ENCODE measurements at regions not wholly inside any gene's neighbourhood (a gene's known extent, or its start where the extent isn't known, plus 50 kb on each side); places are given as distances from the start of the nearest gene placed in this dataset.

DNA sequence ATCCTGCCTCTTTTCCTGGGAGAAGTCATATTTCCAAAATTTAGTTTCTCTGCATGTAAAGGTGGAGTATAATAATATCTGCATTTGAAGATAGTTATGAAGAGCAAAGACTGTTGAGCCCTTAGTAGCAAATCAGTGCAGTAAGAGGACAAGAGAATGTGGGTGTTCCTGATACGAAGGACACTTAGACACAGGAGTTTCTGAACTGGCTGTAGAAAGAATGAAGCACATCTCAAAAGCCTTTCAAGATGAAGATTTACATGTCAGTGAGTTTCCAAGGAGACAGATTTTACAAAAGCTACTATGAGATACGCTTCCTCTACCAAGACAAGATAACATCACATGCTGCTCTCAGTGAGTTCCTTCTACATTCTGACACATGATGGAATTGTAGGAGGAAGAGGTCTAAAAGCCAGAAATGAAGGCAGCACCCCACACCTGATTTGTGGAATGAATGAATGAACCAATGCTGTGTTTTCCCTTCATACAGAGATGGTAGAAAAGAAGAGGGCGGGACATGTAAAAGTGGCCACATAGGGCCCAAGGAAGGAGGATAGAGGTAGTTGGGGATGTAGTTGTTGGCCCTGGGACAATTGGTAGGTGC lies 173.6 kb upstream of the PDE1C start:
- no peak for DNase-seq (ENCODE audit: low read depth)
- TF ChIP-seq, protein P1, sequence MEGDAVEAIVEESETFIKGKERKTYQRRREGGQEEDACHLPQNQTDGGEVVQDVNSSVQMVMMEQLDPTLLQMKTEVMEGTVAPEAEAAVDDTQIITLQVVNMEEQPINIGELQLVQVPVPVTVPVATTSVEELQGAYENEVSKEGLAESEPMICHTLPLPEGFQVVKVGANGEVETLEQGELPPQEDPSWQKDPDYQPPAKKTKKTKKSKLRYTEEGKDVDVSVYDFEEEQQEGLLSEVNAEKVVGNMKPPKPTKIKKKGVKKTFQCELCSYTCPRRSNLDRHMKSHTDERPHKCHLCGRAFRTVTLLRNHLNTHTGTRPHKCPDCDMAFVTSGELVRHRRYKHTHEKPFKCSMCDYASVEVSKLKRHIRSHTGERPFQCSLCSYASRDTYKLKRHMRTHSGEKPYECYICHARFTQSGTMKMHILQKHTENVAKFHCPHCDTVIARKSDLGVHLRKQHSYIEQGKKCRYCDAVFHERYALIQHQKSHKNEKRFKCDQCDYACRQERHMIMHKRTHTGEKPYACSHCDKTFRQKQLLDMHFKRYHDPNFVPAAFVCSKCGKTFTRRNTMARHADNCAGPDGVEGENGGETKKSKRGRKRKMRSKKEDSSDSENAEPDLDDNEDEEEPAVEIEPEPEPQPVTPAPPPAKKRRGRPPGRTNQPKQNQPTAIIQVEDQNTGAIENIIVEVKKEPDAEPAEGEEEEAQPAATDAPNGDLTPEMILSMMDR (IDR thresholded peaks at IDR 0.05; ENCODE audit: insufficient read depth, low read depth, low read length, missing control alignments): no peak
- no peak overlapping the region for H3K4me3 ChIP-seq (ENCODE audit: low read depth, low read length)

DNA sequence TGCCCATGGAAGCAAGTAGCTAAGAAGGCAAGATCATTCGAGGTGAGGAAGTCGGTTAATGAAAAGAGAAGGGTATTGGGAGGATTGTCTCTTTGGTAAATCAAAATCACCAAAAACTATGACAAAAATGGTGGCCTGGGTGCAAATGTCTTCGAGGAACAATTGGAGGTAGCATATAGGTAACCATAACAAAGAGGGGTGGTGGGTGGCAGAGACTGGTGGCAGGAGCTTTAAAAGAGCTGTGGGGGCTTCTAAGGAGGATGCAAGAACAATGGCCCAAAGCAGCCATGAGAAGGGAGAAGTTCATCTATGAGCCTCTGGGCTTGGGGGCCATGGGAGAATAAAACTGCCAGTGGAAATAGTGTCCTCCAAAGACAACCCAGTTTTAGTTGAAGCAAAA lies 172.2 kb upstream of the PDE1C start:
- DNase-seq (ENCODE audit: low read depth): no peak
- H3K4me3 ChIP-seq (ENCODE audit: low read depth, low read length): no peak overlapping the region
- TF ChIP-seq, protein P1 (IDR thresholded peaks at IDR 0.05; ENCODE audit: insufficient read depth, low read depth, low read length, missing control alignments): no peak

DNA sequence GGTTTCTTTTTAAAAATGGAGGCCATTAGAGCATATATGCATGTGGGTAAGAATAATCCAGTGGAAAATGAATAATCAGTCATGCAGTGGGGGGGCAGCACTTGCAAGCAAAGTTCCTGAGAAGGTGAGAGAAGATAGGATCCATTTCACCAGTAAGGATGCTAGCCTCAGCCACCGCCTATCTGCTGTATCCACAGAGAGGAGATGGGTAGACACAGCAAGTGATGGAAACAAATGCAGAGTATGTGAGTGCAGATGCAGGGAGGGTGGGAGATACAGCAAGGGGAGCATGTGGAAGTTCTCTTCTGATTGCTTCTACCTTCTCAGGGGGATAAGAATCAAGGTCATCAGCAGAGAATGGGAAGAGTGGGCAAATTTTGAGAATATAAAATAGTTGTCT lies 171.4 kb upstream of the PDE1C start:
- DNase-seq (ENCODE audit: low read depth): no peak
- TF ChIP-seq, protein P1 (IDR thresholded peaks at IDR 0.05; ENCODE audit: insufficient read depth, low read depth, low read length, missing control alignments): no peak
- no peak overlapping the region for H3K4me3 ChIP-seq (ENCODE audit: low read depth, low read length)

DNA sequence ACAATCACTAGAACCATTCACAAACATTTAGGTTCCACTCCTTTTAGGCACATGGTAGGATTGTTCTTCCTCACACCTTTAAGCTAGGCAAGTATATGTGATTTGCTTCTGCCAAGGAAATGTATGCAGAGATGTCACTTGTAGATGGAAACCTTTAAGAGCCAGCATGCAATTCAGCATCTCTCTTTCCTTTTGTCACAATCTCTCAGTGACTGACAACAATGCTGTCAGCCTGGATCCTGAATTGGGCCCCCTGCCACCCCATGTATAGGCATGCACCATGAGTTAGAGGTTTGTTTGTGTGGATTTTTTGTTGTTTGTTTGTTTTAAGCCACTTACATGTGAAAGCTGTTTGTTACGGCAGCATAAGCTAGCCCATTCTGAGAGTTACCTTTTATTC lies 169.6 kb upstream of the PDE1C start:
- no peak for DNase-seq (ENCODE audit: low read depth)
- H3K4me3 ChIP-seq (ENCODE audit: low read depth, low read length): no peak overlapping the region
- TF ChIP-seq, protein P1 (IDR thresholded peaks at IDR 0.05; ENCODE audit: insufficient read depth, low read depth, low read length, missing control alignments): no peak

DNA sequence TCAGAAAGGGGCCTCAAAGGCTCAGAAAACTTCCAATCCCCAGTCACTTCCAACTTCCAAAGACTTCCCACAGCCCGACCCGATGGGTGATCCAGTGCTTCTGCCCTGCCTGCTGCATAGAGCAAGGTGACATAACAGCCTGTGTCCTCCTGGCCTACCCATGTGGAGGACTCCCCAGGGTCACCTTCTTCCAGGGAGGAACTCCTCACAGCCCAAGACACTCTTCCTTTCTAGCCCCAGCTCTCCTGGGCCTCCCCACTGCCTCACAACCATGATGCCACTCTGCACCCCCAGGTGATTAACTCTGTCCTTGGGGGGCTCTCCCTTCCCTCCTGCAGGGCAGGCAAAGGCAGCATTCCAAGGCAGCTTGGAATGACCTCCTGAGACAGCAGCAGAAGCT lies 158.4 kb upstream of the PDE1C start:
- no peak overlapping the region for H3K4me3 ChIP-seq (ENCODE audit: low read depth, low read length)
- no peak for DNase-seq (ENCODE audit: low read depth)
- TF ChIP-seq, protein P1 (IDR thresholded peaks at IDR 0.05; ENCODE audit: insufficient read depth, low read depth, low read length, missing control alignments): no peak

DNA sequence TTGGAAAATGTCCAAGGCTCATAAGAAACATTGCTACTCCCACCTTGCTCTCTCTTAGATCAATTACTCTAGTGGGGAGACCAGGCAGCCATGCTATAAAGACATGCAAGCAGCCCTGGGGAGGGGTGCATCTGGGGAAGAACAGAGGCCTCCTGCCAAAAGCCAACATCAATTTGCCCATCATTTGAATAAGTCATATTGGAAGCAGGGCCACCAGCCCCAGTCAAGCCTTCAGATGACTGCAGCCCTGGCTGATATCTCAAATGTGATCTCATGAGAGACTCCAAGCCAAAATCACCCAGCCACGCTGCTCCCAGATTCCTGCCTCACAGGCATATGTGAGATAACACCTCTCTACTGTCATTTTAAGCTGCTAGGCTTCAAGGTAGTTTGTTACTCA lies 157.5 kb upstream of the PDE1C start:
- DNase-seq (ENCODE audit: low read depth): no peak
- TF ChIP-seq, protein P1 (IDR thresholded peaks at IDR 0.05; ENCODE audit: insufficient read depth, low read depth, low read length, missing control alignments): no peak
- H3K4me3 ChIP-seq (ENCODE audit: low read depth, low read length): no peak overlapping the region

DNA sequence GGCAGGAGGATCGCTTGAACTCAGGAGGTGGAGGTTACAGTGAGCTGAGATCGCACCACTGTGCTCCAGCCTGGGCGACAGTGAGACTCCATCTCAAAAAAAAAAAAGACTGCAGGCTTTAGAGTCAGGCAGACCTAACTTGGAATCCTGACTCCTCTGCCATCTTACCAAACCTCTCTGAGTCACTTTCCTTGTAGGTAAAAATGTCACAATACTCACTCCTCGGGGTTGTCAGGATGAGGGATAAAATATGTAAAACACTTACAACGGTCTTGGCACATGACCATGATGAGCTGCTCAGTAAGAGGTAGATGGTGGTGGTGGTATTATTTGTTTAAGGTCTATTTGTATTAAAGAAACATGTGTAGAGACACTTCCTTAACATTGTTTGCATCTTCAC lies 154.1 kb upstream of the PDE1C start:
- TF ChIP-seq, protein P1 (IDR thresholded peaks at IDR 0.05; ENCODE audit: insufficient read depth, low read depth, low read length, missing control alignments): no peak
- H3K4me3 ChIP-seq (ENCODE audit: low read depth, low read length): no peak overlapping the region
- no peak for DNase-seq (ENCODE audit: low read depth)
